ENCODE measurements at regions not wholly inside any gene's neighbourhood (a gene's known extent, or its start where the extent isn't known, plus 50 kb on each side); places are given as distances from the start of the nearest gene placed in this dataset.
A peak's percentile ranks its signal among the peaks of the same experiment; 100 is the strongest.

DNA sequence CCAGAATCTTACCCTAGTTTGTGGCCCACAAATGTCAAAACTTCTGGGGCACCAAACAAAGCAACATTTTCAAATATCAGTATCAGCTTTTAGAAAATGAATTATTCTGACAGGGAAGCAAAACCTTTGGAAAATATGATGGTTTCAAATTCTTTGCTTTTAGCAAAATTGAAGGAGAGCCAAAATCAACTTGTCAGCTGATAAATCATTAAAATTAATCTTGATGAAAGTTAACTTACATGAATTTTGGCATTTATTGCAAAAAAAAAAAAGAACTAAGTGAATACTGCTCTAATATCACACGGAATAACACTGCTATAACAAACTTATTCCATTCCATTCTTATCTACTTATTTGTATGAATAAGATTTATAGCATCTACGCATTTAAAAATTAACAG, 158.1 kb upstream of the TARS1 start:
- H3K4me3 Mint-ChIP-seq, result no peak overlapping the region
- H3K4me1 ChIP-seq (ENCODE audit: insufficient read depth), result no peaks in the 10 kb centered on the region
- H3K9me3 Mint-ChIP-seq, result no peaks in the 10 kb centered on the region
- no peaks in the 10 kb centered on the region for H3K9me2 ChIP-seq (ENCODE audit: insufficient read depth)
- no peaks in the 10 kb centered on the region for H4K20me1 ChIP-seq (replicated peaks; ENCODE audit: insufficient read depth)
- H3K4me3 ChIP-seq, result no peak overlapping the region
- ATAC-seq (no peak), DNase-seq (ENCODE audit: low spot score) (no peak)
- no peak overlapping the region for H3K27ac Mint-ChIP-seq
- H3K27me3 ChIP-seq (ENCODE audit: insufficient read depth), result no peaks in the 10 kb centered on the region
- TF ChIP-seq NANOG (IDR thresholded peaks at IDR 0.05; ENCODE audit: borderline replicate concordance), result no peak
- H3K27me3 Mint-ChIP-seq (ENCODE audit: insufficient read depth, low read depth, poor library complexity), result peaks cover 3% of the 10 kb centered on the region
- no peak overlapping the region for H2AFZ ChIP-seq
- no peak overlapping the region for H3K4me2 ChIP-seq
- no peak overlapping the region for H3K27ac ChIP-seq (ENCODE audit: low read depth)
- H3K79me2 ChIP-seq (replicated peaks; ENCODE audit: insufficient read depth), result no peaks in the 10 kb centered on the region
- peaks cover 3% of the 10 kb centered on the region; the same call in 2 of the 3 replicates for H3K4me1 Mint-ChIP-seq
- no peaks in the 10 kb centered on the region for H3K36me3 ChIP-seq (ENCODE audit: insufficient read depth)
- no peaks in the 10 kb centered on the region for H3F3A ChIP-seq (replicated peaks; ENCODE audit: low read depth)
- H3K36me3 Mint-ChIP-seq (ENCODE audit: low read depth), result no peaks in the 10 kb centered on the region

DNA sequence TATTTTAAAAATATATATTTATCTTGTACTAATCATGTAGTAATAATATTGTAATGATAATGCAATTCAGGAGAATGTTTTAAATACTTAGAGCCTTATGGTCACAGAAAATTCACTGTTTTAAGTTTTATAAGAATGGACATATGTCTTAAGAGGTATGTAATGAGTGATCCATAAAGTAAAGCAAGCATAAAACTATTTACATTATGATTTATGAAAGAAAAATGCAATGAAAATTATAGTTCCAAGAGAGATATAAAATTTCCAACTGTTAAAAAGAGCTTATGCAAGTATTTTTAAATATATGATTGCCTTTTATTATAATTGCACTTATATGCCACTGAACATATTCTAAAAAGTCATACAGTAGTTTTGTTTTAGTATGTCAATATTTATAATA, 157.5 kb upstream of the TARS1 start:
- H3K36me3 ChIP-seq (ENCODE audit: insufficient read depth), result no peaks in the 10 kb centered on the region
- H3K4me2 ChIP-seq, result no peak overlapping the region
- no peak for ATAC-seq
- no peaks in the 10 kb centered on the region for H3K4me1 ChIP-seq (ENCODE audit: insufficient read depth)
- Mint-ChIP-seq H3K36me3 (ENCODE audit: low read depth) (no peaks in the 10 kb centered on the region), H3K27ac (no peak overlapping the region), H3K9me3 (no peaks in the 10 kb centered on the region), H3K4me1 (peaks cover 3% of the 10 kb centered on the region; the same call in 2 of the 3 replicates), H3K4me3 (no peak overlapping the region), H3K27me3 (ENCODE audit: insufficient read depth, low read depth, poor library complexity) (peaks cover 3% of the 10 kb centered on the region)
- no peak overlapping the region for H3K27ac ChIP-seq (ENCODE audit: low read depth)
- no peaks in the 10 kb centered on the region for H3K79me2 ChIP-seq (replicated peaks; ENCODE audit: insufficient read depth)
- H3K27me3 ChIP-seq (ENCODE audit: insufficient read depth), result no peaks in the 10 kb centered on the region
- TF ChIP-seq EZH2 (IDR thresholded peaks at IDR 0.05; ENCODE audit: low read depth, unreplicated experiment), result no peak
- TF ChIP-seq, protein P1, sequence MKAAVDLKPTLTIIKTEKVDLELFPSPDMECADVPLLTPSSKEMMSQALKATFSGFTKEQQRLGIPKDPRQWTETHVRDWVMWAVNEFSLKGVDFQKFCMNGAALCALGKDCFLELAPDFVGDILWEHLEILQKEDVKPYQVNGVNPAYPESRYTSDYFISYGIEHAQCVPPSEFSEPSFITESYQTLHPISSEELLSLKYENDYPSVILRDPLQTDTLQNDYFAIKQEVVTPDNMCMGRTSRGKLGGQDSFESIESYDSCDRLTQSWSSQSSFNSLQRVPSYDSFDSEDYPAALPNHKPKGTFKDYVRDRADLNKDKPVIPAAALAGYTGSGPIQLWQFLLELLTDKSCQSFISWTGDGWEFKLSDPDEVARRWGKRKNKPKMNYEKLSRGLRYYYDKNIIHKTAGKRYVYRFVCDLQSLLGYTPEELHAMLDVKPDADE (IDR thresholded peaks at IDR 0.05), result no peak
- no peak for DNase-seq (ENCODE audit: low spot score)
- H3K4me3 ChIP-seq, result no peak overlapping the region
- no peak overlapping the region for H2AFZ ChIP-seq
- no peaks in the 10 kb centered on the region for H3F3A ChIP-seq (replicated peaks; ENCODE audit: low read depth)
- no peaks in the 10 kb centered on the region for H3K9me2 ChIP-seq (ENCODE audit: insufficient read depth)
- no peaks in the 10 kb centered on the region for H4K20me1 ChIP-seq (replicated peaks; ENCODE audit: insufficient read depth)

DNA sequence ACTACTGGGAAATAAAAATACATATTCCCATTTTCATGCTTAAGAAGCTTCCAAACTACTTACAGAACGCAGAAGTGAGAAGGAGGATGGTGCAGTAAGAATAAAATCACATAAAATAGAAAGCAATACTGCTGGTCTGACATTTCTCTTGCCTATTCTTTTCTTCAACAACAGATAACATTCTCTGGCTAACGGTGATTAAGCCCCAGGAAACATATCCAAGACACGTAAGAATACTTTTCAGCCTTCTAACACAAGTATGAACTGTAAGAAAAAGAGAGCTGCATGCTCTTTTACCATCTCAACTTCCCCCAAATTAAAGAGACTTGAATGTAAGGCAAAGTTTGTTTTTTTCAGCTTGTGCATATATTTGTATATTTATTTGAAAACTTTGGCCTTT, 156.1 kb upstream of the TARS1 start:
- DNase-seq (ENCODE audit: low spot score) (no peak), ATAC-seq (no peak)
- Histone ChIP-seq H4K20me1 (replicated peaks; ENCODE audit: insufficient read depth) (no peaks in the 10 kb centered on the region), H3K36me3 (ENCODE audit: insufficient read depth) (no peaks in the 10 kb centered on the region), H3K27me3 (ENCODE audit: insufficient read depth) (no peaks in the 10 kb centered on the region), H3K27ac (ENCODE audit: low read depth) (no peak overlapping the region), H3F3A (replicated peaks; ENCODE audit: low read depth) (no peaks in the 10 kb centered on the region), H3K79me2 (replicated peaks; ENCODE audit: insufficient read depth) (no peaks in the 10 kb centered on the region), H3K4me3 (no peak overlapping the region), H3K4me1 (ENCODE audit: insufficient read depth) (no peaks in the 10 kb centered on the region), H3K4me2 (no peak overlapping the region), H3K9me2 (ENCODE audit: insufficient read depth) (no peaks in the 10 kb centered on the region), H2AFZ (peak overlapping the region; percentile 3; the same call in 1 of the 2 replicates)
- Mint-ChIP-seq H3K4me1 (peaks cover 3% of the 10 kb centered on the region; the same call in 2 of the 3 replicates), H3K4me3 (no peak overlapping the region), H3K36me3 (ENCODE audit: low read depth) (no peaks in the 10 kb centered on the region), H3K9me3 (no peaks in the 10 kb centered on the region), H3K27me3 (ENCODE audit: insufficient read depth, low read depth, poor library complexity) (peaks cover 3% of the 10 kb centered on the region), H3K27ac (no peak overlapping the region)
- no peak for TF ChIP-seq STAT1 (IDR thresholded peaks at IDR 0.05; ENCODE audit: unreplicated experiment)
- no peak for TF ChIP-seq EZH2phosphoT487 (IDR thresholded peaks at IDR 0.05; ENCODE audit: unreplicated experiment)
- TF ChIP-seq EZH2 (IDR thresholded peaks at IDR 0.05; ENCODE audit: low read depth, unreplicated experiment), result no peak
- TF ChIP-seq CREB1 (CRISPR knock-in tag; IDR thresholded peaks at IDR 0.05; ENCODE audit: low read depth), result no peak
- no peak for TF ChIP-seq JUNB (IDR thresholded peaks at IDR 0.05; ENCODE audit: unreplicated experiment)
- TF ChIP-seq ZNF331 (CRISPR knock-in tag; IDR thresholded peaks at IDR 0.05; ENCODE audit: low read depth), result no peak
- no peak for TF ChIP-seq ZNF114 (CRISPR knock-in tag; IDR thresholded peaks at IDR 0.05)
- no peak for TF ChIP-seq POLR2AphosphoS5 (IDR thresholded peaks at IDR 0.05; ENCODE audit: low read depth)
- TF ChIP-seq, protein P2, sequence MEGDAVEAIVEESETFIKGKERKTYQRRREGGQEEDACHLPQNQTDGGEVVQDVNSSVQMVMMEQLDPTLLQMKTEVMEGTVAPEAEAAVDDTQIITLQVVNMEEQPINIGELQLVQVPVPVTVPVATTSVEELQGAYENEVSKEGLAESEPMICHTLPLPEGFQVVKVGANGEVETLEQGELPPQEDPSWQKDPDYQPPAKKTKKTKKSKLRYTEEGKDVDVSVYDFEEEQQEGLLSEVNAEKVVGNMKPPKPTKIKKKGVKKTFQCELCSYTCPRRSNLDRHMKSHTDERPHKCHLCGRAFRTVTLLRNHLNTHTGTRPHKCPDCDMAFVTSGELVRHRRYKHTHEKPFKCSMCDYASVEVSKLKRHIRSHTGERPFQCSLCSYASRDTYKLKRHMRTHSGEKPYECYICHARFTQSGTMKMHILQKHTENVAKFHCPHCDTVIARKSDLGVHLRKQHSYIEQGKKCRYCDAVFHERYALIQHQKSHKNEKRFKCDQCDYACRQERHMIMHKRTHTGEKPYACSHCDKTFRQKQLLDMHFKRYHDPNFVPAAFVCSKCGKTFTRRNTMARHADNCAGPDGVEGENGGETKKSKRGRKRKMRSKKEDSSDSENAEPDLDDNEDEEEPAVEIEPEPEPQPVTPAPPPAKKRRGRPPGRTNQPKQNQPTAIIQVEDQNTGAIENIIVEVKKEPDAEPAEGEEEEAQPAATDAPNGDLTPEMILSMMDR (conservative IDR thresholded peaks at IDR 0.05; ENCODE audit: low read depth in 2 of 2), result no peak

All from GM23338 (cell line).